ENCODE measurements at regions not wholly inside any gene's neighbourhood (a gene's known extent, or its start where the extent isn't known, plus 50 kb on each side); places are given as distances from the start of the nearest gene placed in this dataset.

DNA sequence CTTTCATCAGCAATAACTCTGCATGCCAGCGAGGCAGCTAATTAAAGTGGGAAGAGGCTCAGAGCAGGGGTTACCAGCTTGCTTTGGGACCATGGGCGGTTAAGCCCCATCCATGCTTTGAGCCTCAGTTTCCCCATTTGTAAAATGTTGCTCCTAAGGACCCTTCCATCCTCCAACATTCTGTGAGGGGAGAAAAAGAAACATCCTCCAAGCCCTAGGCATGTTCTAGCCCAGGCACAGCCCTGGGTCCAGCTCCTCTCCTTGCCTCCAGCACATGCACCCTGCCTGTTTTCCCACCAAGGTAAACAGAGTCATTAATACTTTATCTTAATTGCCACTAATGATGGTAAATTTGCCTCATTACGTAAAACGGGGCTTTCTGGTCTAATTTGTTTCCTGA, 113.3 kb upstream of the MYCN start:
- no peaks in the 10 kb centered on the region for H3K36me3 Mint-ChIP-seq (ENCODE audit: low read depth)
- H3K27me3 Mint-ChIP-seq: no peaks in the 10 kb centered on the region
- no peak for ATAC-seq
- no peaks in the 10 kb centered on the region for H3K9me3 Mint-ChIP-seq
- H3K4me3 Mint-ChIP-seq: no peak overlapping the region
- H3K27ac Mint-ChIP-seq: no peak overlapping the region
- ChIA-PET POLR2A (no interaction called here), CTCF (no interaction called here)
- intact Hi-C loops (cut with micrococcal nuclease): no loop called here
- H3K4me1 Mint-ChIP-seq (ENCODE audit: low read depth): no peaks in the 10 kb centered on the region
- no peak for DNase-seq
- no peak for TF ChIP-seq CTCF (IDR thresholded peaks at IDR 0.05)

GRCh38 chr2:15828576-15828975, 111.8 kb upstream of the MYCN start:
- POLR2A ChIA-PET: no interaction called here
- intact Hi-C loops (cut with micrococcal nuclease): no loop called here
- DNase-seq (no peak), ATAC-seq (no peak)
- no peak for TF ChIP-seq CTCF (IDR thresholded peaks at IDR 0.05)
- H3K4me3 Mint-ChIP-seq: no peak overlapping the region
- no peaks in the 10 kb centered on the region for H3K9me3 Mint-ChIP-seq
- H3K27ac Mint-ChIP-seq: no peak overlapping the region
- H3K27me3 Mint-ChIP-seq: no peaks in the 10 kb centered on the region
- H3K4me1 Mint-ChIP-seq (ENCODE audit: low read depth): no peaks in the 10 kb centered on the region
- no peaks in the 10 kb centered on the region for H3K36me3 Mint-ChIP-seq (ENCODE audit: low read depth)
- CTCF ChIA-PET: no interaction called here

- no peak overlapping the region for H3K4me3 Mint-ChIP-seq
- TF ChIP-seq CTCF (IDR thresholded peaks at IDR 0.05): no peak
- no peaks in the 10 kb centered on the region for H3K27me3 Mint-ChIP-seq
- intact Hi-C loops (cut with micrococcal nuclease): no loop called here
- ChIA-PET POLR2A (no interaction called here), CTCF (no interaction called here)
- no peaks in the 10 kb centered on the region for H3K4me1 Mint-ChIP-seq (ENCODE audit: low read depth)
- H3K36me3 Mint-ChIP-seq (ENCODE audit: low read depth): no peaks in the 10 kb centered on the region
- no peaks in the 10 kb centered on the region for H3K9me3 Mint-ChIP-seq
- no peak overlapping the region for H3K27ac Mint-ChIP-seq
- ATAC-seq: no peak
- DNase-seq: no peak
These were observed 111.1 kb upstream of the MYCN start for GRCh38 chr2:15829091-15829801.

GRCh38 chr2:15829985-15830384, 110.4 kb upstream of the MYCN start:
- no peak for TF ChIP-seq CTCF (IDR thresholded peaks at IDR 0.05)
- intact Hi-C loops (cut with micrococcal nuclease): no loop called here
- Mint-ChIP-seq H3K9me3 (no peaks in the 10 kb centered on the region), H3K4me1 (ENCODE audit: low read depth) (no peaks in the 10 kb centered on the region), H3K36me3 (ENCODE audit: low read depth) (no peaks in the 10 kb centered on the region), H3K4me3 (no peak overlapping the region), H3K27me3 (no peaks in the 10 kb centered on the region), H3K27ac (no peak overlapping the region)
- ATAC-seq (no peak), DNase-seq (no peak)
- POLR2A ChIA-PET: interaction anchor here (0.6 kb wide), 1 partner anchor 79 kb away, joined by 3 read pairs; no protein-coding TSS in a partner anchor
- CTCF ChIA-PET: no interaction called here

DNA sequence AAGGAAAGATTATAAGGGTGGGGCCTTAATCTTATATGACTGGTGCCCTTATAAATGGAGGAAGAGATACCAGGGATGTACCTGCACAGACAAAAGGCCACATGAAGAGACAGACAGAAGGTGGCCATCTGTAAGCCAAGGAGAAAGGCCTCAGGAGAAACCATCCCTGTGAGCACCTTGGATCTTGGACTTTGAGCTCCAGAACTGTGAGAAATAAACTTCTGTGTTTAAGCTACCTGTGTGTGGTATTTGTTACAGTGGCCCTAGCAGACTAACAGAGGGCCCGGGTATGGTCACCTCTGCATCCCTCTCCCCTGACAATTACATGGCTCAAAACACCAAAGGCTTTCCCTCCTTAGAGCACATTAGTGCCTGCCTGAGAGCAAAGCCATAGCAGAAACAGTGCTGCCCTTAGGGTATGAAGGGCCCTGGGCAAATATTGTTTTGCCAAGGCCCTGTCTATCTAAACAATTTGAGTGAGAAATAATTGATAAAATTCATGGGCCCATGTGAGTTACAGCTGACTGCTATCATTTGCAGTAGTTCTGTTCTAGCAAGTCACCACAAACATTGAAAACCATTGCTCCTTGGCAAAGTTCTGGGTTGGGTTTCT, 109.3 kb upstream of the MYCN start:
- Mint-ChIP-seq H3K4me1 (ENCODE audit: low read depth) (no peaks in the 10 kb centered on the region), H3K4me3 (no peak overlapping the region), H3K36me3 (ENCODE audit: low read depth) (no peaks in the 10 kb centered on the region), H3K27me3 (no peaks in the 10 kb centered on the region), H3K9me3 (no peaks in the 10 kb centered on the region), H3K27ac (no peak overlapping the region)
- POLR2A ChIA-PET: no interaction called here
- TF ChIP-seq CTCF (IDR thresholded peaks at IDR 0.05): no peak
- DNase-seq (no peak), ATAC-seq (no peak)
- CTCF ChIA-PET: no interaction called here
- intact Hi-C loops (cut with micrococcal nuclease): no loop called here

All from activated CD8-positive, alpha-beta T cell treated with anti-CD3 and anti-CD28 coated beads for 36 hours (primary cell).